ENCODE measurements at regions not wholly inside any gene's neighbourhood (a gene's known extent, or its start where the extent isn't known, plus 50 kb on each side); places are given as distances from the start of the nearest gene placed in this dataset.
"Not testable (repeated sequence)": the region's sequence is repeated elsewhere in the genome, so short reads cannot be mapped to it uniquely, and the experiment has no call there.

- Histone ChIP-seq H3K4me3 (peak overlapping the region in 2 of 5 donors; percentile 0 to 16), H3K4me1 (replicated peaks in 1 of 2) (peaks cover 42 to 46% of the 10 kb centered on the region in 2 donors), H3K27ac (peak overlapping the region; percentile 65 to 69)
- in situ Hi-C loops (cut with MboI; ENCODE audit: low pct_unique_long_range_greater_than_20kb in 2 of 9, low sequenced_read_pairs in 9 of 9, unreplicated experiment in 9 of 9), result no loop called here
- peak in 3 of 8 experiments; percentile 33 to 45 (median 38) for ATAC-seq (replicated peaks in 6 of 8)
These were observed 178.9 kb downstream of the SOX4 start for GRCh38 chr6:21772477-21772876.

DNA sequence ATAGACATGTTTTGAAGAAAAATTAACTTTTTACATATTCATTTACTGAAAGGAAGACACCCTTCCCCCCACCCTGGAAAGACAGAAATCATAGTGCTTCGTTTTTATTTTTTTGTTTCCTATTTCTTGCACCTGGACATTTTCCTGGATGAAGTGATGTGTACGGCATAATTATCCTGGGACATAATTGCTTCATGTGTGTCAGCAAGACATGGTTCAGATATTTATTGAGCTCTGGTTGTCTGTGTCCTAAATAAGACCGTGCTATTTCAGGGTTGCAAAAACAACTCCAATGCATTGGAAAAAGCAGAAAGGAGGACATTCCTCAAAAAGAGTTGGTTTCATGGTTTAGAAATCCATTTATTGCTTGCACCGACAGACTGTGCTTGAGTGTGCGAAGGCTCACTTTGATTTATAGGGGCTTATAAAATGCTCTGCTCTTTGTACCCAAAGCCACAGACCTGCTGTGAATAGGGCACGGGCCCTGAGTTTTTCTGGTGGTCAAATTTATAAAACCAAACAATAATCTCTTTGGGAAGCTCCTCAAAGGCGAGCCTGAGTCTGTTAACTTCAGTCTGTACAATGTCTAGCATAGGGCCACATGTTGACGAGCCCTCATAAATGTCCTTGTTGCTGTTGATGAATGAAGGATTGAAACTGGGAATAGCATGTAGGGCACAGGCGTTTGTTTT, 179.5 kb downstream of the SOX4 start:
- Histone ChIP-seq H3K27ac (peak overlapping the region; percentile 65 to 69), H3K4me3 (peak overlapping the region in 4 of 5 donors; percentile 0 to 16 (median 6))
- in situ Hi-C loops (cut with MboI; ENCODE audit: low pct_unique_long_range_greater_than_20kb in 2 of 9, low sequenced_read_pairs in 9 of 9, unreplicated experiment in 9 of 9), result no loop called here

DNA sequence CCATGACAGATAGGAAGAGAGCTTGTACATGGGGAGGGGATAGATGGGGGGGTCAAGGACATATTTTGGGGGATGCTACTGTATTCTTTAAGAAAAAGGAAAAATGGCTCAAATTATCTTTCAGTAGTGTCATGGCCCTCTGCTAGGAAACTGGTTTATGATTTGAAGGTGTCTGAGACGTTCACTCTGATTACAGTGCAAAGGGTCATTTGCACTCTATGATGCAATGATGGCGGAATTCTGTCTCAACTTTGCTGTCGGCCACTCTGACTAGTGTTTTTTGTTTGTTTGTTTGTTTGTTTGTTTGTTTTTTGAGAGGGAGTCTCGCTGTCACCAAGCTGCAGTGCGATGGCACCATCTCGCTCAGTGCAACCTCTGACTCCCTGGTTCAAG, 180.0 kb downstream of the SOX4 start:
- peaks cover 42 to 46% of the 10 kb centered on the region in 2 donors for H3K4me1 ChIP-seq (replicated peaks in 1 of 2)
- WGBS, 10 experiments, result 64 to 100% (median 83%) methylated on average over 1 to 4 of the region's 6 CpGs; no CpG with 5 or more reads in 5 of the 10 experiments
- peak in 5 of 8 experiments; percentile 24 to 57 (median 47) for ATAC-seq (replicated peaks in 6 of 8)
- peak overlapping the region in 2 of 5 donors; percentile 5 to 16 for H3K4me3 ChIP-seq
- in situ Hi-C loops (cut with MboI; ENCODE audit: low pct_unique_long_range_greater_than_20kb in 2 of 9, low sequenced_read_pairs in 9 of 9, unreplicated experiment in 9 of 9), result no loop called here
- H3K27ac ChIP-seq, result peak overlapping the region; percentile 65 to 69

More for the DNA sequence above, 179.5 kb downstream of the SOX4 start:
- 0 to 84% (median 21%) methylated on average over 2 to 9 of the region's 9 CpGs for WGBS, 10 experiments
- peak in 5 of 8 experiments; percentile 66 to 73 (median 68) for ATAC-seq (replicated peaks in 6 of 8)
- peaks cover 42 to 46% of the 10 kb centered on the region in 2 donors for H3K4me1 ChIP-seq (replicated peaks in 1 of 2)

GRCh38 chr6:21777846-21778245, 184.3 kb downstream of the SOX4 start:
- Histone ChIP-seq H3K4me3 (no peak overlapping the region), H3K27ac (no peak overlapping the region), H3K4me1 (replicated peaks in 1 of 2) (peaks cover 33% of the 10 kb centered on the region in 2 donors)
- WGBS, 10 experiments, result 50 to 100% (median 100%) methylated on average over 1 of the region's 1 CpG; no CpG with 5 or more reads in 7 of the 10 experiments
- no peak for ATAC-seq (replicated peaks in 6 of 8)
- in situ Hi-C loops (cut with MboI; ENCODE audit: low pct_unique_long_range_greater_than_20kb in 2 of 9, low sequenced_read_pairs in 9 of 9, unreplicated experiment in 9 of 9), result no loop called here

GRCh38 chr6:21780141-21780540, 186.6 kb downstream of the SOX4 start:
- Histone ChIP-seq H3K27ac (peak overlapping the region in 1 of 2 donors; percentile 40), H3K4me3 (no peak overlapping the region), H3K4me1 (replicated peaks in 1 of 2) (peaks cover 19 to 20% of the 10 kb centered on the region in 2 donors)
- WGBS, 10 experiments, result 0 to 100% (median 65%) methylated on average over 1 to 2 of the region's 2 CpGs; no CpG with 5 or more reads in 6 of the 10 experiments
- ATAC-seq (replicated peaks in 6 of 8), result peak in 6 of 8 experiments; percentile 31 to 58 (median 42)
- in situ Hi-C loops (cut with MboI; ENCODE audit: low pct_unique_long_range_greater_than_20kb in 2 of 9, low sequenced_read_pairs in 9 of 9, unreplicated experiment in 9 of 9), result no loop called here

DNA sequence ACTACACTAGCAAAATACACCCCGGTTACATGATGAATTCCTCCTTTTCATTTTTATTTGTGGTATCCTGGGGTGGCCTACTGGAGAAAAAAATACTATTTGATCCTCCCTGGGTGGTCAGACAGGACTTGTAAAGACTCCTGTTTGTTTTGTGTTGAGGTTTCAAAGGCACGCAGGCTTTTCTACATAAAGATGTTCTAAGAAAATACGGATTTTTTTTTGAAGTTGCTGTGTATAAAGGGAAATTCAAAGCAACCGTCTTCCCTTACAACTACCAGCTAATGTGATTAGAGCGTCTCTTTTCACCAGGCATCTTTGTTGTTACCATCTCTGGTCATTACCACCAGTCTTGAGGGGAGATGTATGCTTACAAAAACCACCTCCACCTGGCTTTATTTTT, 187.1 kb downstream of the SOX4 start:
- 0 to 61% (median 13%) methylated on average over 1 to 5 of the region's 5 CpGs for WGBS, 10 experiments
- in situ Hi-C loops (cut with MboI; ENCODE audit: low pct_unique_long_range_greater_than_20kb in 2 of 9, low sequenced_read_pairs in 9 of 9, unreplicated experiment in 9 of 9), result no loop called here
- ATAC-seq (replicated peaks in 6 of 8), result peak in 4 of 8 experiments; percentile 22 to 83 (median 42)

GRCh38 chr6:21781128-21781527, 187.6 kb downstream of the SOX4 start:
- ATAC-seq (replicated peaks in 6 of 8), result peak in 5 of 8 experiments; percentile 46 to 66 (median 60)
- H3K27ac ChIP-seq, result peak overlapping the region; percentile 8 to 26
- no peak overlapping the region for H3K4me3 ChIP-seq
- 0 to 60% (median 31%) methylated on average over 1 to 3 of the region's 3 CpGs; no CpG with 5 or more reads in 3 of the 10 experiments for WGBS, 10 experiments
- H3K4me1 ChIP-seq (replicated peaks in 1 of 2), result peaks cover 19 to 20% of the 10 kb centered on the region in 2 donors
- in situ Hi-C loops (cut with MboI; ENCODE audit: low pct_unique_long_range_greater_than_20kb in 2 of 9, low sequenced_read_pairs in 9 of 9, unreplicated experiment in 9 of 9), result no loop called here

More for the DNA sequence above, 187.1 kb downstream of the SOX4 start:
- peaks cover 19 to 20% of the 10 kb centered on the region in 2 donors for H3K4me1 ChIP-seq (replicated peaks in 1 of 2)
- peak overlapping the region in 1 of 2 donors; percentile 26 for H3K27ac ChIP-seq
- H3K4me3 ChIP-seq, result no peak overlapping the region

- H3K4me3 ChIP-seq, result no peak overlapping the region
- in situ Hi-C loops (cut with MboI; ENCODE audit: low pct_unique_long_range_greater_than_20kb in 2 of 9, low sequenced_read_pairs in 9 of 9, unreplicated experiment in 9 of 9), result no loop called here
- peak in 5 of 8 experiments; percentile 37 to 69 (median 52) for ATAC-seq (replicated peaks in 6 of 8)
- peaks cover 15 to 16% of the 10 kb centered on the region in 2 donors for H3K4me1 ChIP-seq (replicated peaks in 1 of 2)
- WGBS, 10 experiments, result 14 to 100% (median 70%) methylated on average over 1 of the region's 1 CpG; no CpG with 5 or more reads in 4 of the 10 experiments
- H3K27ac ChIP-seq, result no peak overlapping the region
These were observed 191.6 kb downstream of the SOX4 start for GRCh38 chr6:21785164-21785563.

- in situ Hi-C loops (cut with MboI; ENCODE audit: low pct_unique_long_range_greater_than_20kb in 2 of 9, low sequenced_read_pairs in 9 of 9, unreplicated experiment in 9 of 9), result no loop called here
- no peaks in the 10 kb centered on the region for H3K4me1 ChIP-seq (replicated peaks in 1 of 2)
- WGBS, 10 experiments, result 65 to 100% (median 95%) methylated on average over 1 to 3 of the region's 3 CpGs; no CpG with 5 or more reads in 1 of the 10 experiments
- H3K4me3 ChIP-seq, result no peak overlapping the region
- no peak overlapping the region for H3K27ac ChIP-seq
- ATAC-seq (replicated peaks in 6 of 8), result no peak
These were observed 197.5 kb downstream of the SOX4 start for GRCh38 chr6:21791056-21791455.

DNA sequence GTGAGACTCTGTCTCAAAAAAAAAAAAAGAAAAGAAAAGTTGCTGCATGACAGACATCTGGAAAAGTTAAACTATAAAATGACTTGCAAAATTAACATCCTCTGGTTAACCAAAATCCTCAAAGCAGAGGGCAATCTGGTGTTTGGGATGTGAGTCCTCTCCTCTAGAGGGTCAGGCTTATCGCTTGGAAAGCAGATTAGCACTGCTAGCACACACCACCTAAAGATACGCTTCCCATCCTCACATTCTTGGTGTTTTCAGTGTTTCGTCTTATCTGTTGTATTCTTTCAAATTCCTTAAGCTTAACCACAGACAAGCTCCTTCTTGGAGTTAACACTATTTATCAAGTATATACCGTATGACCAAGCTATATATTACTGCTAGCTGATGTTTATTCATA, 198.0 kb downstream of the SOX4 start:
- Histone ChIP-seq H3K27ac (no peak overlapping the region), H3K4me1 (replicated peaks in 1 of 2) (no peaks in the 10 kb centered on the region), H3K4me3 (no peak overlapping the region)
- 57 to 100% (median 94%) methylated on average over 1 to 4 of the region's 4 CpGs for WGBS, 10 experiments
- ATAC-seq (replicated peaks in 6 of 8), result no peak
- in situ Hi-C loops (cut with MboI; ENCODE audit: low pct_unique_long_range_greater_than_20kb in 2 of 9, low sequenced_read_pairs in 9 of 9, unreplicated experiment in 9 of 9), result no loop called here

DNA sequence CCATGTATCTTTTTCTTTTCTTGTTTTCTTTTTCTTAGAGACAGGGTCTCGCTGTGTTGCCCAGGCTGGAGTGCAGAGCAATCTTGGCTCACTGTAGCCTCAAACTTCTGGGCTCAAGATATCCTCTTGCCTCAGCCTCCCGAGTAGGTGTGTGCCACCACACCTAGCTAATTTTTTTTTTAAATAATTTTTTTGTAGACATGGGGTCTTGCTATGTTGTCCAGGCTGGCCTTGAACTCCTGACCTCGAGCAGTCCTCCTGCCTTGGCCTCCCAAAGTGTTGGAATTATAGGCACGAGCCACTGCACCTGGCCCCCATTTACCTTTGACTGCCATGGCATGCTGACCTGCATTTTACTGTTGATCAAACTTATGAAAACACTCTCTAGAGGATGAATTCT, 198.6 kb downstream of the SOX4 start:
- Histone ChIP-seq H3K4me3 (no peak overlapping the region), H3K4me1 (replicated peaks in 1 of 2) (no peaks in the 10 kb centered on the region), H3K27ac (no peak overlapping the region)
- ATAC-seq (replicated peaks in 6 of 8), result no peak
- 36 to 100% (median 89%) methylated on average over 1 to 4 of the region's 4 CpGs; no CpG with 5 or more reads in 2 of the 10 experiments for WGBS, 10 experiments
- in situ Hi-C loops (cut with MboI; ENCODE audit: low pct_unique_long_range_greater_than_20kb in 2 of 9, low sequenced_read_pairs in 9 of 9, unreplicated experiment in 9 of 9), result no loop called here

GRCh38 chr6:21796979-21797378, 203.4 kb downstream of the SOX4 start:
- no CpG with 5 or more reads among the region's 31 CpGs for WGBS, 10 experiments
- H3K27ac ChIP-seq; H3K4me3 ChIP-seq; in situ Hi-C loops (cut with MboI; ENCODE audit: low pct_unique_long_range_greater_than_20kb in 2 of 9, low sequenced_read_pairs in 9 of 9, unreplicated experiment in 9 of 9); ATAC-seq (replicated peaks in 6 of 8): not testable (repeated sequence)
- H3K4me1 ChIP-seq (replicated peaks in 1 of 2), result peaks cover 11 to 13% of the 10 kb centered on the region in 2 donors

DNA sequence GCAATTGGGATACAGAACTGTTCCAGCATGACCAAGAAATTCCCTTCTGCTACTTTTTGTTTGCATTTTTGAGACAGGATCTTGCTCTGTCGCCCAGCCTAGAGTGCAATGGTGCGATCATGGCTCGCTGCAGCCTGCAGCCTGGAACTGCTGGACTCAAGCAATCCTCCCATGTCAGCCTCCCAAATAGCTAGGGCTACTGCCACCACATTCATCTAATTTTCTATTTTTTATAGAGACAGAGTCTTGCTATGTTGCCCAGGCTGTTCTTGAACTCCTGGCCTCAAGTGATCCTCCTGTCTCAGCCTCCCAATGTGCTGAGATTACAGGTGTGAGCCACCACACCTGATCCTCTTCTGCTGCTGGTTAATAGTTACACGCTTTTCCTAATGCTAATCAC, 204.9 kb downstream of the SOX4 start:
- H3K4me1 ChIP-seq (replicated peaks in 1 of 2), result peaks cover 19 to 20% of the 10 kb centered on the region in 2 donors
- H3K27ac ChIP-seq, result no peak overlapping the region
- ATAC-seq (replicated peaks in 6 of 8), result no peak
- 38 to 100% (median 87%) methylated on average over 1 to 4 of the region's 4 CpGs; no CpG with 5 or more reads in 3 of the 10 experiments for WGBS, 10 experiments
- no peak overlapping the region for H3K4me3 ChIP-seq
- in situ Hi-C loops (cut with MboI; ENCODE audit: low pct_unique_long_range_greater_than_20kb in 2 of 9, low sequenced_read_pairs in 9 of 9, unreplicated experiment in 9 of 9), result no loop called here
